ENCODE measurements at regions not wholly inside any gene's neighbourhood (a gene's known extent, or its start where the extent isn't known, plus 50 kb on each side); places are given as distances from the start of the nearest gene placed in this dataset.

- Histone ChIP-seq H3K18ac (ENCODE audit: extremely low read depth, low read length) (no peak overlapping the region), H4K91ac (replicated peaks; ENCODE audit: insufficient read length, low read length) (no peak overlapping the region), H3K79me2 (ENCODE audit: control insufficient read depth in 1 of 2, insufficient read depth in 2 of 2, low read length in 2 of 2) (no peaks in the 10 kb centered on the region), H2BK15ac (ENCODE audit: low read length) (no peak overlapping the region), H3K79me1 (ENCODE audit: low read depth, low read length) (no peaks in the 10 kb centered on the region), H3K9ac (replicated peaks in 1 of 4; ENCODE audit: extremely low read depth in 1 of 4, low read depth in 3 of 4, low read length in 3 of 4) (no peak overlapping the region), H3K23ac (ENCODE audit: insufficient read length) (no peak overlapping the region), H3K27ac (ENCODE audit: low read depth, low read length) (no peak overlapping the region), H3K36me3 (ENCODE audit: control insufficient read depth in 2 of 4, insufficient read depth in 4 of 4, low read length in 3 of 4) (no peaks in the 10 kb centered on the region), H4K5ac (ENCODE audit: insufficient read length, low read depth, low read length) (no peak overlapping the region), H3K14ac (ENCODE audit: insufficient read length) (no peak overlapping the region), H2BK120ac (replicated peaks; ENCODE audit: low read depth, low read length) (no peak overlapping the region), H2BK12ac (ENCODE audit: low read depth, low read length) (no peak overlapping the region), H4K8ac (ENCODE audit: extremely low read depth, insufficient read depth, low read length) (no peak overlapping the region), H2BK5ac (ENCODE audit: low read depth, low read length) (no peak overlapping the region), H3K56ac (replicated peaks; ENCODE audit: insufficient read length, low read depth, low read length) (no peak overlapping the region), H2AK5ac (ENCODE audit: low read depth, low read length) (no peak overlapping the region), H2AFZ (ENCODE audit: low read length) (no peak overlapping the region), H3K4ac (replicated peaks; ENCODE audit: insufficient read length, low read depth, low read length) (no peak overlapping the region), H3K23me2 (ENCODE audit: low read depth, low read length) (no peaks in the 10 kb centered on the region), H3K4me2 (ENCODE audit: insufficient read depth in 1 of 2, low read depth in 2 of 2, low read length in 2 of 2) (no peak overlapping the region), H4K20me1 (replicated peaks in 1 of 2; ENCODE audit: control insufficient read depth in 1 of 2, insufficient read depth in 2 of 2, low read length in 2 of 2) (no peaks in the 10 kb centered on the region), H3K4me3 (ENCODE audit: extremely low read depth in 1 of 4, insufficient read depth in 2 of 4, low read depth in 3 of 4, low read length in 4 of 4) (no peak overlapping the region), H2BK20ac (ENCODE audit: low read length) (no peak overlapping the region), H3K4me1 (replicated peaks in 1 of 4; ENCODE audit: control insufficient read depth in 3 of 4, insufficient read depth in 4 of 4, low read length in 3 of 4) (no peaks in the 10 kb centered on the region), H3K9me3 (ENCODE audit: insufficient read depth in 2 of 2, low read depth in 1 of 2, low read length in 1 of 2) (no peaks in the 10 kb centered on the region), H3K27me3 (replicated peaks in 1 of 4; ENCODE audit: control insufficient read depth in 3 of 4, extremely low read depth in 1 of 4, insufficient read depth in 3 of 4, low read length in 3 of 4) (no peaks in the 10 kb centered on the region)
- ChIA-PET POLR2A (ENCODE audit: partially characterized antibody) (no interaction called here), CTCF (ENCODE audit: partially characterized antibody) (no interaction called here)
- DNase-seq (ENCODE audit: low read depth in 1 of 2, low spot score in 2 of 2) (no peak), FAIRE-seq (no peak)
- 87% methylated on average over 3 of the region's 3 CpGs; no CpG with 5 or more reads in 1 of the 2 experiments for WGBS, 2 experiments (ENCODE audit: extremely low coverage in 1 of 2, insufficient coverage in 1 of 2, insufficient read length in 1 of 2, insufficient replicate concordance in 2 of 2, low coverage in 1 of 2, low lambda C conversion rate in 2 of 2, missing lambda C conversion rate in 1 of 2)
- TF ChIP-seq CTCF (IDR thresholded peaks at IDR 0.05; ENCODE audit: control extremely low read depth in 1 of 3, insufficient read depth in 1 of 3, low read depth in 1 of 3, low read length in 3 of 3) (no peak), ATF3 (IDR thresholded peaks at IDR 0.05; ENCODE audit: insufficient read depth, low read depth, low read length) (no peak), TBP (IDR thresholded peaks at IDR 0.05; ENCODE audit: low read depth, low read length) (no peak), RBBP5 (IDR thresholded peaks at IDR 0.05; ENCODE audit: borderline replicate concordance, low read depth, low read length) (no peak), CBX8 (IDR thresholded peaks at IDR 0.05; ENCODE audit: borderline replicate concordance, low read depth, low read length) (no peak), E2F6 (IDR thresholded peaks at IDR 0.05) (no peak), MAFK (IDR thresholded peaks at IDR 0.05; ENCODE audit: low read depth, low read length) (no peak), TEAD4 (IDR thresholded peaks at IDR 0.05; ENCODE audit: low read depth, low read length) (no peak), POLR2AphosphoS5 (IDR thresholded peaks at IDR 0.05; ENCODE audit: low read depth, low read length) (no peak)
- TF ChIP-seq, protein P1, sequence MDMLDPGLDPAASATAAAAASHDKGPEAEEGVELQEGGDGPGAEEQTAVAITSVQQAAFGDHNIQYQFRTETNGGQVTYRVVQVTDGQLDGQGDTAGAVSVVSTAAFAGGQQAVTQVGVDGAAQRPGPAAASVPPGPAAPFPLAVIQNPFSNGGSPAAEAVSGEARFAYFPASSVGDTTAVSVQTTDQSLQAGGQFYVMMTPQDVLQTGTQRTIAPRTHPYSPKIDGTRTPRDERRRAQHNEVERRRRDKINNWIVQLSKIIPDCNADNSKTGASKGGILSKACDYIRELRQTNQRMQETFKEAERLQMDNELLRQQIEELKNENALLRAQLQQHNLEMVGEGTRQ (IDR thresholded peaks at IDR 0.05; ENCODE audit: low read length): no peak
These were observed 598.5 kb upstream of the USP24 start for GRCh38 chr1:55813618-55814017.
